CD8-positive, alpha-beta memory T cell (primary cell): ENCODE measurements at regions not wholly inside any gene's neighbourhood (a gene's known extent, or its start where the extent isn't known, plus 50 kb on each side); places are given as distances from the start of the nearest gene placed in this dataset.

ENCODE experiments used
- CTCF ChIA-PET: fragments of 350-600 bp; sonication (Branson Sonifier 250); formaldehyde crosslinking; loops from one replicate; lab custom pipeline; 2021; ENCODE audit warnings: antibody characterized with exemption; lab: Charles Lee
- POLR2A ChIA-PET: fragments of 350-600 bp; sonication (Branson Sonifier 250); formaldehyde crosslinking; loops from one replicate; lab custom pipeline; 2021; ENCODE audit warnings: antibody characterized with exemption; lab: Charles Lee
- DNase-seq, 5 donors: peaks; one replicate each; pipeline versions ENCODE4 v3.0.0 to v3.0.0-alpha.2; 2020 to 2022; ENCODE audit warnings: mixed read lengths in 1 of 5
- H3K27ac ChIP-seq: one replicate; pipeline ENCODE4 v1.7.0; 2013; ENCODE audit warnings: low read depth, mild to moderate bottlenecking, low read length, moderate library complexity
- H3K27me3 ChIP-seq: 2 replicates; pipeline ENCODE4 v1.7.0; 2013; ENCODE audit warnings: low read length, mild to moderate bottlenecking; ENCODE audit not compliant: insufficient read depth, poor library complexity, severe bottlenecking
- H3K36me3 ChIP-seq: 2 replicates; pipeline ENCODE4 v1.7.0; 2013; ENCODE audit warnings: mild to moderate bottlenecking, low read length, moderate library complexity; ENCODE audit not compliant: insufficient read depth
- H3K4me1 ChIP-seq: 2 replicates; pipeline ENCODE4 v1.7.0; 2013; ENCODE audit warnings: mild to moderate bottlenecking, low read length, moderate library complexity; ENCODE audit not compliant: insufficient read depth
- H3K4me3 ChIP-seq: 2 replicates; pipeline ENCODE4 v1.7.0; 2013; ENCODE audit warnings: mild to moderate bottlenecking, low read length
- H3K9me3 ChIP-seq: 2 replicates; pipeline ENCODE4 v1.7.0; 2013; ENCODE audit warnings: mild to moderate bottlenecking, low read length
- H3K27ac Mint-ChIP-seq, 8 donors: one replicate each; pipeline ENCODE4 v1.8.0; 2020 to 2021; ENCODE audit warnings: mixed read lengths in 8 of 8, mild to moderate bottlenecking in 6 of 8, inconsistent platforms in 3 of 8, moderate library complexity in 3 of 8
- H3K27me3 Mint-ChIP-seq, 2 donors: one replicate each; pipeline ENCODE4 v1.8.0; 2020 to 2021; ENCODE audit warnings: mixed read lengths in 2 of 2, mild to moderate bottlenecking in 1 of 2, moderate library complexity in 1 of 2
- H3K36me3 Mint-ChIP-seq, 3 donors: one replicate each; pipeline ENCODE4 v1.8.0; 2020 to 2021; ENCODE audit warnings: mixed read lengths in 3 of 3, inconsistent platforms in 1 of 3, mild to moderate bottlenecking in 1 of 3
- H3K4me1 Mint-ChIP-seq, 3 donors: one replicate each; pipeline ENCODE4 v1.8.0; 2020 to 2021; ENCODE audit warnings: mixed read lengths in 3 of 3, inconsistent platforms in 1 of 3, mild to moderate bottlenecking in 1 of 3
- H3K4me3 Mint-ChIP-seq, 7 donors: one replicate each; pipeline ENCODE4 v1.8.0; 2020 to 2021; ENCODE audit warnings: mixed read lengths in 7 of 7, mild to moderate bottlenecking in 6 of 7, moderate library complexity in 4 of 7, inconsistent platforms in 2 of 7
- H3K9me3 Mint-ChIP-seq, 5 donors: one replicate each; pipeline ENCODE4 v1.8.0; 2020 to 2022; ENCODE audit warnings: mixed read lengths in 5 of 5, mild to moderate bottlenecking in 3 of 5, moderate library complexity in 2 of 5, inconsistent platforms in 1 of 5

GRCh38 chr1:229191066-229191674, 79.7 kb upstream of the RAB4A start:
- DNase-seq, result no peak
- Mint-ChIP-seq H3K27ac (peak overlapping the region in 1 of 8 donors; percentile 47), H3K4me3 (peak overlapping the region in 4 of 7 donors; percentile 5 to 50 (median 32)), H3K4me1 (peaks cover 36 to 43% (median 42%) of the 10 kb centered on the region in 3 donors), H3K27me3 (no peaks in the 10 kb centered on the region), H3K36me3 (peaks cover 0 to 1% (median 0%) of the 10 kb centered on the region in 3 donors), H3K9me3 (no peaks in the 10 kb centered on the region)
- ChIA-PET POLR2A (interaction anchor here (0.5 kb wide), 1 partner anchor 363 kb away, joined by 3 read pairs; no protein-coding TSS in a partner anchor), CTCF (no interaction called here)
- H3K4me1 ChIP-seq, result peaks cover 18% of the 10 kb centered on the region
- no peaks in the 10 kb centered on the region for H3K36me3 ChIP-seq
- no peaks in the 10 kb centered on the region for H3K27me3 ChIP-seq
- no peaks in the 10 kb centered on the region for H3K9me3 ChIP-seq
- no peak overlapping the region for H3K27ac ChIP-seq
- H3K4me3 ChIP-seq, result no peak overlapping the region

- no peaks in the 10 kb centered on the region for H3K9me3 Mint-ChIP-seq
- H3K27me3 ChIP-seq, result no peaks in the 10 kb centered on the region
- H3K27ac Mint-ChIP-seq, result peak overlapping the region in 4 of 8 donors; percentile 29 to 40 (median 34)
- POLR2A ChIA-PET, result no interaction called here
- H3K36me3 Mint-ChIP-seq, result peaks cover 0 to 1% (median 0%) of the 10 kb centered on the region in 3 donors
- no peaks in the 10 kb centered on the region for H3K9me3 ChIP-seq
- peaks cover 31 to 35% (median 34%) of the 10 kb centered on the region in 3 donors for H3K4me1 Mint-ChIP-seq
- peaks cover 13% of the 10 kb centered on the region for H3K4me1 ChIP-seq
- no peaks in the 10 kb centered on the region for H3K27me3 Mint-ChIP-seq
- no peak overlapping the region for H3K27ac ChIP-seq
- DNase-seq, result no peak
- no peak overlapping the region for H3K4me3 ChIP-seq
- no peaks in the 10 kb centered on the region for H3K36me3 ChIP-seq
- CTCF ChIA-PET, result no interaction called here
- H3K4me3 Mint-ChIP-seq, result peak overlapping the region in 5 of 7 donors; percentile 38 to 71 (median 43)
These were observed 78.9 kb upstream of the RAB4A start for GRCh38 chr1:229192031-229192430.

- Histone ChIP-seq H3K27me3 (no peaks in the 10 kb centered on the region), H3K9me3 (no peaks in the 10 kb centered on the region), H3K4me1 (peaks cover 13% of the 10 kb centered on the region), H3K4me3 (no peak overlapping the region), H3K36me3 (no peaks in the 10 kb centered on the region), H3K27ac (no peak overlapping the region)
- H3K9me3 Mint-ChIP-seq, result no peaks in the 10 kb centered on the region
- H3K27ac Mint-ChIP-seq, result no peak overlapping the region
- ChIA-PET POLR2A (no interaction called here), CTCF (no interaction called here)
- H3K36me3 Mint-ChIP-seq, result peaks cover 0 to 1% (median 0%) of the 10 kb centered on the region in 3 donors
- no peaks in the 10 kb centered on the region for H3K27me3 Mint-ChIP-seq
- DNase-seq, result no peak
- H3K4me3 Mint-ChIP-seq, result peak overlapping the region in 1 of 7 donors; percentile 56
- H3K4me1 Mint-ChIP-seq, result peaks cover 31 to 35% (median 34%) of the 10 kb centered on the region in 3 donors
These were observed 78.1 kb upstream of the RAB4A start for GRCh38 chr1:229192853-229193252.

- peaks cover 0 to 1% (median 0%) of the 10 kb centered on the region in 3 donors for H3K36me3 Mint-ChIP-seq
- H3K9me3 Mint-ChIP-seq, result no peaks in the 10 kb centered on the region
- no peaks in the 10 kb centered on the region for H3K27me3 Mint-ChIP-seq
- no peaks in the 10 kb centered on the region for H3K9me3 ChIP-seq
- peak overlapping the region in 3 of 7 donors; percentile 42 to 67 (median 44) for H3K4me3 Mint-ChIP-seq
- peaks cover 13% of the 10 kb centered on the region for H3K4me1 ChIP-seq
- no peaks in the 10 kb centered on the region for H3K27me3 ChIP-seq
- POLR2A ChIA-PET, result no interaction called here
- no peak for DNase-seq
- H3K36me3 ChIP-seq, result no peaks in the 10 kb centered on the region
- H3K4me1 Mint-ChIP-seq, result peaks cover 38 to 45% (median 42%) of the 10 kb centered on the region in 3 donors
- CTCF ChIA-PET, result interaction anchor here (0.7 kb wide), 1 partner anchor 54 kb away, joined by 4 read pairs; no protein-coding TSS in a partner anchor
- no peak overlapping the region for H3K27ac Mint-ChIP-seq
- no peak overlapping the region for H3K4me3 ChIP-seq
- no peak overlapping the region for H3K27ac ChIP-seq
These were observed 76.8 kb upstream of the RAB4A start for GRCh38 chr1:229194096-229194495.

GRCh38 chr1:229195246-229195645, 75.7 kb upstream of the RAB4A start:
- Mint-ChIP-seq H3K27ac (no peak overlapping the region), H3K9me3 (no peaks in the 10 kb centered on the region), H3K27me3 (no peaks in the 10 kb centered on the region), H3K36me3 (peaks cover 0 to under 1% (median 0%) of the 10 kb centered on the region in 3 donors), H3K4me1 (peaks cover 48 to 56% (median 54%) of the 10 kb centered on the region in 3 donors), H3K4me3 (no peak overlapping the region)
- Histone ChIP-seq H3K27ac (no peak overlapping the region), H3K9me3 (no peaks in the 10 kb centered on the region), H3K27me3 (no peaks in the 10 kb centered on the region), H3K4me3 (no peak overlapping the region), H3K36me3 (no peaks in the 10 kb centered on the region), H3K4me1 (peaks cover 25% of the 10 kb centered on the region)
- DNase-seq, result no peak
- ChIA-PET POLR2A (interaction anchor here (0.6 kb wide), 1 partner anchor 349 kb away, joined by 3 read pairs; no protein-coding TSS in a partner anchor), CTCF (no interaction called here)

- CTCF ChIA-PET, result no interaction called here
These were observed 74.3 kb upstream of the RAB4A start for GRCh38 chr1:229196404-229197264.

GRCh38 chr1:229197265-229197585, 73.7 kb upstream of the RAB4A start:
- Histone ChIP-seq H3K36me3 (no peaks in the 10 kb centered on the region), H3K4me3 (no peak overlapping the region), H3K27ac (no peak overlapping the region), H3K27me3 (no peaks in the 10 kb centered on the region), H3K9me3 (no peaks in the 10 kb centered on the region), H3K4me1 (peaks cover 21% of the 10 kb centered on the region)
- peaks cover 0 to 2% (median 0%) of the 10 kb centered on the region in 3 donors for H3K36me3 Mint-ChIP-seq
- H3K4me1 Mint-ChIP-seq, result peaks cover 44 to 49% (median 44%) of the 10 kb centered on the region in 3 donors
- DNase-seq, result no peak
- no peak overlapping the region for H3K4me3 Mint-ChIP-seq
- no peaks in the 10 kb centered on the region for H3K27me3 Mint-ChIP-seq
- ChIA-PET CTCF (no interaction called here), POLR2A (no interaction called here)
- H3K27ac Mint-ChIP-seq, result no peak overlapping the region
- no peaks in the 10 kb centered on the region for H3K9me3 Mint-ChIP-seq

More at GRCh38 chr1:229196404-229197264, 74.3 kb upstream of the RAB4A start:
- no peaks in the 10 kb centered on the region for H3K36me3 ChIP-seq
- Mint-ChIP-seq H3K36me3 (peaks cover 0 to 2% (median 0%) of the 10 kb centered on the region in 3 donors), H3K27ac (peak overlapping the region in 2 of 8 donors; percentile 68 to 83), H3K27me3 (no peaks in the 10 kb centered on the region), H3K9me3 (no peaks in the 10 kb centered on the region), H3K4me3 (no peak overlapping the region), H3K4me1 (peaks cover 48 to 55% (median 50%) of the 10 kb centered on the region in 3 donors)
- H3K27me3 ChIP-seq, result no peaks in the 10 kb centered on the region
- no peaks in the 10 kb centered on the region for H3K9me3 ChIP-seq
- H3K27ac ChIP-seq, result no peak overlapping the region
- peaks cover 25% of the 10 kb centered on the region for H3K4me1 ChIP-seq
- POLR2A ChIA-PET, result no interaction called here
- no peak for DNase-seq
- no peak overlapping the region for H3K4me3 ChIP-seq
